NT2/D1 (cell line): ENCODE measurements at regions not wholly inside any gene's neighbourhood (a gene's known extent, or its start where the extent isn't known, plus 50 kb on each side); places are given as distances from the start of the nearest gene placed in this dataset.

ENCODE experiments used
- SUZ12 ChIP-seq: IDR thresholded peaks from 2 replicates; pipeline ENCODE4 v1.6.1; 2011; ENCODE audit not compliant: insufficient read length, insufficient read depth; ENCODE audit errors: extremely low read depth
- YY1 ChIP-seq: IDR thresholded peaks from 2 replicates; pipeline ENCODE4 v1.6.1; 2011; ENCODE audit not compliant: insufficient read length, insufficient read depth
- ZNF274 ChIP-seq: IDR thresholded peaks from 2 replicates; pipeline ENCODE4 v1.6.1; 2011; ENCODE audit warnings: mild to moderate bottlenecking, low read depth, low read length

GRCh38 chr21:16752475-16752857 lies 760.4 kb upstream of the CXADR start:
- TF ChIP-seq ZNF274 = no peak
- TF ChIP-seq YY1 = no peak
- no peak for TF ChIP-seq SUZ12
